ENCODE measurements at regions not wholly inside any gene's neighbourhood (a gene's known extent, or its start where the extent isn't known, plus 50 kb on each side); places are given as distances from the start of the nearest gene placed in this dataset.

GRCh38 chr1:101290922-101291561 lies 54.2 kb downstream of the S1PR1 start:
- no peak overlapping the region for H3K9ac ChIP-seq (ENCODE audit: low read depth in 1 of 2, low read length in 2 of 2)
- no peaks in the 10 kb centered on the region for H3K9me3 ChIP-seq (ENCODE audit: control insufficient read depth in 2 of 2, low read length in 2 of 2)
- peaks cover 0 to 2% of the 10 kb centered on the region in 2 donors for H3K4me1 ChIP-seq (ENCODE audit: control insufficient read depth in 2 of 2, insufficient read depth in 2 of 2, low read length in 2 of 2)
- H3K27me3 ChIP-seq (ENCODE audit: control insufficient read depth in 2 of 2, insufficient read depth in 2 of 2, low read length in 2 of 2) = peaks cover 3 to 4% of the 10 kb centered on the region in 2 donors
- no peak overlapping the region for H3K4me3 ChIP-seq (ENCODE audit: low read length in 2 of 2)
- H3K36me3 ChIP-seq (ENCODE audit: control insufficient read depth in 2 of 2, insufficient read depth in 2 of 2, low read length in 2 of 2) = no peaks in the 10 kb centered on the region
- H3K27ac ChIP-seq (ENCODE audit: low read depth in 2 of 2, low read length in 2 of 2) = no peak overlapping the region

GRCh38 chr1:101291562-101292380 lies 55.0 kb downstream of the S1PR1 start:
- Histone ChIP-seq H3K27ac (ENCODE audit: low read depth in 2 of 2, low read length in 2 of 2) (no peak overlapping the region), H3K9ac (ENCODE audit: low read depth in 1 of 2, low read length in 2 of 2) (no peak overlapping the region), H3K36me3 (ENCODE audit: control insufficient read depth in 2 of 2, insufficient read depth in 2 of 2, low read length in 2 of 2) (no peaks in the 10 kb centered on the region), H3K9me3 (ENCODE audit: control insufficient read depth in 2 of 2, low read length in 2 of 2) (no peaks in the 10 kb centered on the region), H3K4me3 (ENCODE audit: low read length in 2 of 2) (no peak overlapping the region), H3K4me1 (ENCODE audit: control insufficient read depth in 2 of 2, insufficient read depth in 2 of 2, low read length in 2 of 2) (peaks cover 0 to 2% of the 10 kb centered on the region in 2 donors), H3K27me3 (ENCODE audit: control insufficient read depth in 2 of 2, insufficient read depth in 2 of 2, low read length in 2 of 2) (peaks cover 3 to 4% of the 10 kb centered on the region in 2 donors)

- Histone ChIP-seq H3K9ac (ENCODE audit: low read depth in 1 of 2, low read length in 2 of 2) (no peak overlapping the region), H3K4me3 (ENCODE audit: low read length in 2 of 2) (no peak overlapping the region), H3K9me3 (ENCODE audit: control insufficient read depth in 2 of 2, low read length in 2 of 2) (no peaks in the 10 kb centered on the region), H3K4me1 (ENCODE audit: control insufficient read depth in 2 of 2, insufficient read depth in 2 of 2, low read length in 2 of 2) (peaks cover 0 to 2% of the 10 kb centered on the region in 2 donors), H3K27ac (ENCODE audit: low read depth in 2 of 2, low read length in 2 of 2) (no peak overlapping the region), H3K27me3 (ENCODE audit: control insufficient read depth in 2 of 2, insufficient read depth in 2 of 2, low read length in 2 of 2) (peaks cover 3 to 4% of the 10 kb centered on the region in 2 donors), H3K36me3 (ENCODE audit: control insufficient read depth in 2 of 2, insufficient read depth in 2 of 2, low read length in 2 of 2) (no peaks in the 10 kb centered on the region)
These were observed 56.7 kb downstream of the S1PR1 start for GRCh38 chr1:101293461-101294051.

GRCh38 chr1:101295209-101295608 lies 58.4 kb downstream of the S1PR1 start:
- Histone ChIP-seq H3K4me1 (ENCODE audit: control insufficient read depth in 2 of 2, insufficient read depth in 2 of 2, low read length in 2 of 2) (peaks cover 0 to 2% of the 10 kb centered on the region in 2 donors), H3K27ac (ENCODE audit: low read depth in 2 of 2, low read length in 2 of 2) (no peak overlapping the region), H3K9ac (ENCODE audit: low read depth in 1 of 2, low read length in 2 of 2) (no peak overlapping the region)

GRCh38 chr1:101298663-101299062 lies 61.8 kb downstream of the S1PR1 start:
- no peak overlapping the region for H3K9ac ChIP-seq (ENCODE audit: low read depth in 1 of 2, low read length in 2 of 2)
- no peaks in the 10 kb centered on the region for H3K9me3 ChIP-seq (ENCODE audit: control insufficient read depth in 2 of 2, low read length in 2 of 2)
- no peaks in the 10 kb centered on the region for H3K4me1 ChIP-seq (ENCODE audit: control insufficient read depth in 2 of 2, insufficient read depth in 2 of 2, low read length in 2 of 2)
- no peak overlapping the region for H3K4me3 ChIP-seq (ENCODE audit: low read length in 2 of 2)
- no peaks in the 10 kb centered on the region for H3K36me3 ChIP-seq (ENCODE audit: control insufficient read depth in 2 of 2, insufficient read depth in 2 of 2, low read length in 2 of 2)
- H3K27me3 ChIP-seq (ENCODE audit: control insufficient read depth in 2 of 2, insufficient read depth in 2 of 2, low read length in 2 of 2) = peaks cover 2% of the 10 kb centered on the region in 2 donors
- no peak overlapping the region for H3K27ac ChIP-seq (ENCODE audit: low read depth in 2 of 2, low read length in 2 of 2)

More at GRCh38 chr1:101295209-101295608, 58.4 kb downstream of the S1PR1 start:
- H3K4me3 ChIP-seq (ENCODE audit: low read length in 2 of 2) = no peak overlapping the region
- no peaks in the 10 kb centered on the region for H3K9me3 ChIP-seq (ENCODE audit: control insufficient read depth in 2 of 2, low read length in 2 of 2)
- H3K27me3 ChIP-seq (ENCODE audit: control insufficient read depth in 2 of 2, insufficient read depth in 2 of 2, low read length in 2 of 2) = peaks cover 3 to 4% of the 10 kb centered on the region in 2 donors
- H3K36me3 ChIP-seq (ENCODE audit: control insufficient read depth in 2 of 2, insufficient read depth in 2 of 2, low read length in 2 of 2) = no peaks in the 10 kb centered on the region

GRCh38 chr1:101299141-101299540 lies 62.3 kb downstream of the S1PR1 start:
- Histone ChIP-seq H3K36me3 (ENCODE audit: control insufficient read depth in 2 of 2, insufficient read depth in 2 of 2, low read length in 2 of 2) (no peaks in the 10 kb centered on the region), H3K27ac (ENCODE audit: low read depth in 2 of 2, low read length in 2 of 2) (no peak overlapping the region), H3K4me3 (ENCODE audit: low read length in 2 of 2) (no peak overlapping the region), H3K27me3 (ENCODE audit: control insufficient read depth in 2 of 2, insufficient read depth in 2 of 2, low read length in 2 of 2) (peaks cover 0 to 2% of the 10 kb centered on the region in 2 donors), H3K9me3 (ENCODE audit: control insufficient read depth in 2 of 2, low read length in 2 of 2) (no peaks in the 10 kb centered on the region), H3K4me1 (ENCODE audit: control insufficient read depth in 2 of 2, insufficient read depth in 2 of 2, low read length in 2 of 2) (no peaks in the 10 kb centered on the region), H3K9ac (ENCODE audit: low read depth in 1 of 2, low read length in 2 of 2) (no peak overlapping the region)

GRCh38 chr1:101299710-101300109 lies 62.9 kb downstream of the S1PR1 start:
- H3K4me1 ChIP-seq (ENCODE audit: control insufficient read depth in 2 of 2, insufficient read depth in 2 of 2, low read length in 2 of 2) = no peaks in the 10 kb centered on the region
- no peak overlapping the region for H3K9ac ChIP-seq (ENCODE audit: low read depth in 1 of 2, low read length in 2 of 2)
- H3K27ac ChIP-seq (ENCODE audit: low read depth in 2 of 2, low read length in 2 of 2) = no peak overlapping the region
- no peaks in the 10 kb centered on the region for H3K9me3 ChIP-seq (ENCODE audit: control insufficient read depth in 2 of 2, low read length in 2 of 2)
- peaks cover 0 to 2% of the 10 kb centered on the region in 2 donors for H3K27me3 ChIP-seq (ENCODE audit: control insufficient read depth in 2 of 2, insufficient read depth in 2 of 2, low read length in 2 of 2)
- H3K36me3 ChIP-seq (ENCODE audit: control insufficient read depth in 2 of 2, insufficient read depth in 2 of 2, low read length in 2 of 2) = no peaks in the 10 kb centered on the region
- no peak overlapping the region for H3K4me3 ChIP-seq (ENCODE audit: low read length in 2 of 2)

GRCh38 chr1:101300916-101301315 lies 64.1 kb downstream of the S1PR1 start:
- no peaks in the 10 kb centered on the region for H3K36me3 ChIP-seq (ENCODE audit: control insufficient read depth in 2 of 2, insufficient read depth in 2 of 2, low read length in 2 of 2)
- H3K4me3 ChIP-seq (ENCODE audit: low read length in 2 of 2) = no peak overlapping the region
- no peaks in the 10 kb centered on the region for H3K4me1 ChIP-seq (ENCODE audit: control insufficient read depth in 2 of 2, insufficient read depth in 2 of 2, low read length in 2 of 2)
- no peak overlapping the region for H3K9ac ChIP-seq (ENCODE audit: low read depth in 1 of 2, low read length in 2 of 2)
- H3K9me3 ChIP-seq (ENCODE audit: control insufficient read depth in 2 of 2, low read length in 2 of 2) = no peaks in the 10 kb centered on the region
- H3K27me3 ChIP-seq (ENCODE audit: control insufficient read depth in 2 of 2, insufficient read depth in 2 of 2, low read length in 2 of 2) = peaks cover 0 to 1% of the 10 kb centered on the region in 2 donors
- no peak overlapping the region for H3K27ac ChIP-seq (ENCODE audit: low read depth in 2 of 2, low read length in 2 of 2)

- H3K27me3 ChIP-seq (ENCODE audit: control insufficient read depth in 2 of 2, insufficient read depth in 2 of 2, low read length in 2 of 2) = no peaks in the 10 kb centered on the region
- H3K36me3 ChIP-seq (ENCODE audit: control insufficient read depth in 2 of 2, insufficient read depth in 2 of 2, low read length in 2 of 2) = no peaks in the 10 kb centered on the region
- no peaks in the 10 kb centered on the region for H3K4me1 ChIP-seq (ENCODE audit: control insufficient read depth in 2 of 2, insufficient read depth in 2 of 2, low read length in 2 of 2)
- H3K9ac ChIP-seq (ENCODE audit: low read depth in 1 of 2, low read length in 2 of 2) = no peak overlapping the region
- no peak overlapping the region for H3K27ac ChIP-seq (ENCODE audit: low read depth in 2 of 2, low read length in 2 of 2)
- H3K9me3 ChIP-seq (ENCODE audit: control insufficient read depth in 2 of 2, low read length in 2 of 2) = no peaks in the 10 kb centered on the region
- no peak overlapping the region for H3K4me3 ChIP-seq (ENCODE audit: low read length in 2 of 2)
These were observed 64.7 kb downstream of the S1PR1 start for GRCh38 chr1:101301446-101302057.
